ENCODE measurements at regions not wholly inside any gene's neighbourhood (a gene's known extent, or its start where the extent isn't known, plus 50 kb on each side); places are given as distances from the start of the nearest gene placed in this dataset.

DNA sequence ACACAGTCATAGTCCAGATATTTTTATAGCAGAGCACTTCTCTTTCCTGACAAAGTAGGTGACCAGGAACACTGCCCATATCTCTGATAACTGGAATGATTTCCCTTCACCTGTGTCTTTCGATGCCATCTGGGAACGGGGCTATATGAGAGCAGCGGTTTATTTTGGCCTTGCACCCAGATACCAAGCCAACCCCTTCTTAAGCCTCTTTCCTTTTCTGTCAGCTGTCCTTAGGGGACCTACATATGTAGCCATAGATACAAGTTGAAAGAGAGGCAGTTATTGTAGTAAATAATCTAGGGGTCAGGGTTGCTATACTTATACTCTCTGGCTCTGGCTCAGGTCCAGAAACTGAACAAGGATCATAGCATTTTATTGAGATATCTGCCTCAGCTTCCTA is 128.8 kb downstream of the NHLRC3 start:
- no peak for DNase-seq

DNA sequence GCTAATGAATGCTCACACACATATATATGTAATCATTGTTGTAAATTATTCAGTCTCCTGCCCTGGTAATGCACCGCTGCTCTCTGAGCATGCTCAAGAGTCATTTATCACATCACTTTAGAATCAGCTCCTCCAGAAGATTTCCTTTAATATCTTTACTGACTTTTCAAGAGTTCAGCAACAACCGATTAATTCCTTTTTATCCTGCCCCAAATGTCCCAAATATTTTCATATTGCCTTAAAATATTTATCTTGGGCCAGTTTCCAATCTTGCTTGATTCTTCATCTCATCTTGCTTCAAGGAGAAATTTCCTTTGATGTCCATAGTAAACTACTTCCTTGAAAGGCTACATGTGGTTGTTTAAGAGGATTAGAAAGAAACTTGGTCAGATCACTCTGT is 132.5 kb downstream of the NHLRC3 start:
- DNase-seq: no peak

DNA sequence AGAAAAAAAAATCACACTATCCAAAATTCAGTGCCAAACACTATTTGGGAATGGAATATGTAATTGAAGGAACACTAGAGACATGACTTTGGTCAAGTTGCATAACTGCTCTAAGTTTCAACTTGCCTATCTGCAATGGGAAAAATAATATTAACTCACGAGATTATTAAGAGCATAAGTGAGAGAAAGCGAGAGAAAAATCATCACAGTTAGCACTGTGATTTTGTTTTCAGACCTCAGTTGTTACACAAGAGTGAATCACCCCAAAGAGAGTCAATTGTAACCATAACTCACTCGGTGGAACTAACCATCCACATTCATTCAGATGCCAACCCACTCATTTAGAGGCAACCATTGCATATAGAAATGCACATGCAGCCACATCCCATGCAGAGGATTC is 147.1 kb downstream of the NHLRC3 start:
- no peak for DNase-seq

DNA sequence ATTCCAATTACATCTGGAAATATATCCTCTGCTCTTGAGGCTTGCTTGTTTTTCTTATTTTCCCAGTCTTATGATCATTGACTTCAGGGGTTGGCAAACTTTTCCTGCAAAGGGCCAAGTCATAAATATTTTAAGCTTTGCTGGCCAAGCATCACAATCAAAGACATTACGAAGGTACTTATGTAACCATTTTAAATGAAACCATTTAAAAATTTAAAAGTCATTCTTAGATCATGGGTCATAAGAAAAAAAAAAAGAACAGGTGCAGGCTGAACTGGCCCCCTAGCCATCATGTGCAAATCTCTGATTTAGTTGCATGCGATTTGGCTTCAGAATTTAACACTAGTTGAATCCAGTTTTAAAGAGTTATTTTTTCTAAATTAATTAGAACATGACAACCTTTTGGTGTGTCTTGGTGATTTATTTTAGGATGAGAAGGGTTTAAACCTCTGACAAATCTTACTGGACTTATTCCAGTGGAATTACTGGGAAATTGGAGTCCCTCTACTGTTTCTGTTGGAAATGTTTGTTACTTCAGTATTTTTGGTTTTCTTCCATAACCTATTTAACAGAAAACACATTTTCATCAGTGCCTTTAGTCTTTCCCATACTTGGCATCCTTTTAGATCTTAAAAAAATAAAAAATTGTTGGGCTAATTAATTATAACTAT is 148.1 kb downstream of the NHLRC3 start:
- peak; percentile 62 for DNase-seq

DNA sequence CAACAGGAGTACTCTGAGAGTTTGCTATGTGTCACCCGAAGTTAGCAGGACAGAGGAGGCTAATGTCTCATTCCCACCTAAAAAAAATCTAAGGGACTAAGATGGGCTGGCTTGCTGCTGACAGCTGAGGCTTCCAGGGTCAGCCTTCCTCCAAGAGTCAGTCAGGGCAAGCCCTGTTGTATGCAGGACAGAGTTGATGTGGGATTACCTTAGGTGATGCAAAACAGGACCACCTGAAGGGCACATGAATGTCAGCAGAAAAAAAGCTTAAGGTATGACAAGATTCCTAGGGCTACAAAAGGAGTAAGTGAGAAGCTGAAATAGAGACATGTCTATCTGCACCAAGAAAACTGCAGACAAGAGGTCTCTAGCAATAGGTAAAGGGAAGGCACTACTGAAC is 151.5 kb downstream of the NHLRC3 start:
- no peak for DNase-seq

DNA sequence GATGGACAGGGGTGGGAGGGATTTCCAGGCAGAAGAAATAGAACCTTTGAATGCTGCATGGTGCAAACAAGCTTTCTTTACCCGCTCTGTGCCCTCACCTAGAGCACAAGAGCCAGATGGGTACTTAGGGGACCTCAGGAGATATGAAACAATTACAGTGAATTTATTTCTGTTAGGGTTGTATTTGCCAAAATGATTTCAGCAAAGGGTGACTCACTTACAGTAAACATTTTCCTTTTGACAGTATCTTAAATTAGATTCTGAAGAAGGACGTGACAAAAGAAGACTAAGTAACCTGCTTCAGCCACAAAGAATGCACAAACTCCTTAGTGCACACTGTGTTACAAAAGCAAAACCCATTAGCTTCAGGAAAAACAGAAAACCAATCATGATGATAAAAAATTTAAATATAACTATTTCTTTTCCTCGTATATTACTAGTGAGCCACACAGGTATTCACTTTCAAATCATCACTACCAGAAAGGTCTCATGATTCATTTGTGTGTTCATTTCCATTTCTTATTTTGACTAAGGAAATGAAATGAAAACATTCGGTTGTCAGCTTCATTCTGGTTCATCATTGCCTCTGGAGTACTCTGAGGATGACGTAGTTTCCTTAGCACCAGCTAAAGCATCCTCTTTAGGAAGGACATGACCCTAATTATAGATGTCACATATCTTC is 158.8 kb downstream of the NHLRC3 start:
- DNase-seq: no peak

DNA sequence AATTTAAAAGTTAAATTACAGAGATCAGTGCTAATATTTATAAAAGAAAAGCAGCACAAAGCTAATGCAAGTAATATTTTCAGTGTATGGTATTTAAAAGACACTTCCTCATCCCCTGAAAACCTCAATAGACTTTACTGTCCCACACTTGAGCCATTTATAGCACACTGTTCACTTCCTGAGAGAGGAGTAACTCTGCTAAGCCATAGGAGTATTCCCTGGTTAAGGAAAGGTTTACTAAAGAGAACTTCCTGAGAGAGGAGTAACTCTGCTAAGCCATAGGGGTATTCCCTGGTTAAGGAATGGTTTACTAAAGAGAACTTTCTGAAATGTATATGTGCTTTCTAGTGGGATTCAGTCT is 159.4 kb downstream of the NHLRC3 start:
- no peak for DNase-seq

DNA sequence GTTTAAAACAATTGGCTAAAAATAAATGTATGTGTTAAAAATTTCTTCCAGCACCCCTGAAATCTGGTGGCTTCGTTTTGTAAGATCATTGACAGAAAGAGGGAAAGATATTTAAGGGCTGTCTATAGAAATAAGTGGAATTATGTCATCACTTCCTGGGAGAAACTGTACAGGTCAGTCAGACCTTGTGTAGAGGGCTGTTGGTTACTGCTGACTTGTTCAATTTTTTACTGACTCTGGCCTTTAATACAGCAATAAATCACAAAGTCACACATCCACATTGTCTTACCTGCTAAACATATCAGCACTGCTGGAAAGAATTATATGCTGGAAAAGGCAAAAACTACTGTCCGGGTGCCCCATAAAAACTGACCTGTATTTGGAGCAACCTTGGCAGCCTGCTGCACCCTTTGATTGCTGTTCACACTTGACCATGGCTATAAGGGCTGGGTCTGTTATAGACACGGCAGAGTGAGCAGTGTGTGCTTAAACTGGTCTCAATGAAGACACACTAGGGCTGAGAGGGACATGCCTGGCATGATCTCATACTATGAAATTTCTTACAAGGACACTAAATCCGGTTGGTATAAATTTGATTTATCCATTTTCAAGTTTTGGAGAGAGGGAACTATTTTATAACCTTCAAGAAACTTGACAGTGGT is 162.1 kb downstream of the NHLRC3 start:
- no peak for DNase-seq

DNA sequence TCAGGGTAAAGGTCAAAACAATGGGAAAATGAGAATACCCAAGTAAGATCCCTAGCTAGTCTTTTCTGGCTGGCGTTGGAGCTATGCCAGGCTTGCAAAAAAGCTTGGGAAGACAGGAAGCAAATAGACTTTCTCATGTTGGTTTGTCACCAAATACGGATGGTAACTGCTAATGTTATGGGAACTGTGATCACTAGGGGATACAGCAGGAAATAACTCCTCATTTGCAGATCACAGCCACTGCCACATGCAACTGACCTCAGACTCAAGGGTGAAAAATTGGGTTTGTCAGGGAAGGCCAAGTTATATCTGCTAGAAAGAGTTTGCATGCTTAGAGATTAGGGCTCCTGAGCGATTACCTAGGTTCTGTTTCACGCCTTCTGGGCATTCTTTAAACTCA is 162.9 kb downstream of the NHLRC3 start:
- no peak for DNase-seq

DNA sequence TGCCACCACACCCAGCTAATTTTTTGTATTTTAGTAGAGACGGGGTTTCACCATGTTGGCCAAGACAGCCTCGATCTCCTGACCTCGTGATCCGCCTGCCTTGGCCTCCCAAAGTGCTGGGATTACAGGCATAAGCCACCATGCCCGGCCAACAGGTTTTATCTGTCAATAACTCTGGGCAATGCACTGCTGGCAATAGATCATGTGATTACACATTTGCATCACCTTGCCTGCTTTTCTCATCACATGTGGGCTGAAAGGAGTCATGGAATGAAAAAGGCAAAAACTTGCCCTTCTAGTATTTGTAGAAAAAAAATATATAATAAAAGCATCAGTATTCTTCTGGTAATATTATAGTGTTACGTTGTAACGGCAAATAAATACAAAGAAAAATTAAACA is 164.5 kb downstream of the NHLRC3 start:
- DNase-seq: no peak

DNA sequence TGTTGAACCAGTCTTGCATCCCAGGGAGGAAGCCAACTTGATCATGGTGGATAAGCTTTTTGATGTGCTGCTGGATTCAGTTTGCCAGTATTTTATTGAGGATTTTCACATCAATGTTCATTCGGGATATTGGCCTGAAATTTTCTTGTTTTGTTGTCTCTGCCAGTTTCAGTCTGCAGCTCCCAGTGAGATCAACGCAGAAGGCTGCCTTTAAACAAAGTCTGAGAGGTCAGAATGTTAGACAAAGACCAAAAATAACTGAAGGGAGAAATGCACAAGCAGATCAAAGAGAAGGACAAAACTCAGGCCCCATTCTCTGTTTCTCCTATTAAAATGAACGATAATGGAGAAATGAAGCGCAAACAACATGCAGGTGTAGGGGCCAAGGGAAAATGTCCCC is 170.4 kb downstream of the NHLRC3 start:
- DNase-seq: no peak

DNA sequence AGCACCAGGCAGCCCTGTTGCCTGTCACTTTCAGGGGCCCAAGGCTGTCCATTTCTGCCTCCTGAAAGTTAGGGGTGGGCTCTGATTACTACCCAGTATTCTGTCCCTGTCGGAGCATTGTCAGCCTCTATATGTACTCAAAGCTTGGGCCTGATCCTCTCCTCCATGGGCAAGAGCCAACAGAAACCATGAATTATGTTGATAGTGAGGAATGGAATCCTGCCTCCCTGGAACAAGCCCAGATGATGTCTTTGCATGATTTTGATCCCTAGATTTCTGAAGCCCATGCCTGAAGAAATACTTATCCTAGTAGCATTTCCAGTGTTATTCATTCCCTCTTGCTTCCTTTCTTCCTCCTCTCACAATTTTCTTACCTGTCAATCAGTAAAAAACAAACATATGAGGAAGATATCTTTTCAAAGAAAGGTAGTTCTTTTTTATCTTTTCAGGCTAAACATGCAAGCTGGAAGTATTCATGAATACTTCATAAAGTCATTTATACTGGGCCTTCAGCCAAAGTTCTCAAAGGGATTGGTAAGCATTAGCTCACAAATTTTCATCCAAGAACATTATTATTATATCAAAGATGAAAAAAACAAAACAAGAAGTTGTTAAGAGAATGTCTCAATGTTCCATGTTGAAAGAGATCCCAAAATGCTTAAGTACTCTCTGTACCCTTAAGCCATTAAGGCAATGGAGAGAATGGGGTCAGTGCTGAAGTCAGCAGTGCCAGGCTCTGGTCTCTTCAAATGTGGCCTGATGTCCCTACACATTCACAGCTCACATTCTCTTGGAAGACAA is 171.7 kb downstream of the NHLRC3 start:
- peak; percentile 36 for DNase-seq

DNA sequence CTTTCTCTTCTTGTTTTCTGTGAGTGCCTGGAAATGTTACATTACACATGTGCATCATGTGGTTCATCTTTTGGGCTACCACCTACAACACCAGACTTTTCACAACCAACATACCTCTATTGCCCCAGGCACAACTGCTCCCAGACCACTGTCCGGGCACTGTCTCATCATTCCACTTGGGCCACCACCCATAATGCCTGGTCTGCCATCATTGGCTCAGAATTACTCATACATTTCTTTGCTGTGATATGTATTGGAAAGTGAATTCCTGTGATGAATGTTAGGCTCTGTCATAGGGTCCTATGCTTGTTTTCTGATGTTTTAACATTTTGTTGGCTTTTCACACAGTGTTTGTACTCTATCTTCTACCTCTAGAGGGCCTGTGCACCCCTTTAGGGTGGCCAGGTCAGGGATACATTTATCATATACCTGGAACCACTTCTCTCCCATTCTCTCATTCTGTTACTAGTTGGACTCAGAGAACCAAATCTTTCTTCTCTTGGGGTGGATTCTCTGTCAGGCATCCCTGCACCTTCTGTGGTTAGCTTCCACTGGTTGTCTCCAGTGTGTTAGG is 172.8 kb downstream of the NHLRC3 start:
- no peak for DNase-seq

DNA sequence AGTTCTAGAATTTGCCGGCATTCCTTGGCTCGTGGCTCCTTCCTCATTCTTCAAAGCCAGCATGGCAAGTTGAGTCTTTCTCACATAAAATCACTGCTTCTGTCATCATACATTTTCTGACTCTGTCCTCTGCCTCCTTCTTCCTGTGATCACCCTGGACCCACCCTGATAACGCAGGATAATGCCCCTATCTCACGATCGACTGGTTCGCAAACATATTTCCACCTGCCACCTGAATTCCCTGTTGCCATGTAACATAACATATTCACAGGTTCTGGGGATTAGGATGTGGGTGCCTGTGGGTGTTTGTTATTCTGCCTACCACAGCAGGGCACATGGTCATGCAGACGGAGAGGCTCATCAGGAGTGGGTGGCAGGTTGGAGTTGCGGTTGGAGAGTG is 177.7 kb downstream of the NHLRC3 start:
- no peak for DNase-seq

DNA sequence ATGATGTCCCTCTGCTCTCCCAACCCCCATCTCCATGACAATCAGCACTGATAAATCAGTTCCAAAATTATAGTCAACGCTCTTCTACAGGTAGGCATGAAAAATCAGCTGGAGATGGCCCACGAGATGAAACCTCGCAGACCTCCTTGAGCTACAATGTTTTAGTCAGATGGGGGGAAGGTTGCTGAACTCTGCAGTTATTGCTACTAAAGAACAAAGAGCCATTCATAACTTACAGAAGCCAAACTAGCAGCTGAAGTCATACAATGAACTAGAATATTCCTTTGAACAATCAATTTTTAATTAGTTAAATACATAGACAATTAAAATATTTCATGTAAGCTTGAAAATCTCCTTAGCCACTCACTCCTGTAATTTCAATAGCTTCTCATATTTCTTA is 179.2 kb downstream of the NHLRC3 start:
- no peak for DNase-seq

DNA sequence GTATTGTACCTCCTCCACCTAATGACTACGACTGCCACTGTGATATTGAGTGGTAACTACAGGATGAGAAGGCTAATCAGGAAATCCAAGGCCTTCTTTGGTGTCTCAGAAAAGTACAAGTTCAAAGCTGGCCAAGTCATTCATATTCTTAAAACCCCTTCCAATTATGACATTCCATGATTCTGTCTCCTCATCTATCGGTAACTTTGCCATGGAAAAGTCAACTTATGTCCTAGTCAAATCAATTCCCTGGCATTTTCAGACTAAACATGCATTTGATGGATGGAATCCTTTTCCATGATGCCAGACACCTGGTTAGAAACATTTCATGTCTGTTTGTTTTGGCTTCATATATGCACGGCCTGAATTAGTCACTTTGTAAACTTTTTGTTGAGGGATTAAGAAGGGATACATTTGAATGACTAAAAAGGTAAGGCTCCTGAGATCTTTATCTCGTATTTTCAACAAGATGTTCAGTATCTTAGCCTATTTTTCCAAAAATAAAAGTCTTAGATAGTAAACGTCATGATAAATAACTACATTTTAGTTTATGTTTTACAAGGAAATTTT is 186.5 kb downstream of the NHLRC3 start:
- no peak for DNase-seq

DNA sequence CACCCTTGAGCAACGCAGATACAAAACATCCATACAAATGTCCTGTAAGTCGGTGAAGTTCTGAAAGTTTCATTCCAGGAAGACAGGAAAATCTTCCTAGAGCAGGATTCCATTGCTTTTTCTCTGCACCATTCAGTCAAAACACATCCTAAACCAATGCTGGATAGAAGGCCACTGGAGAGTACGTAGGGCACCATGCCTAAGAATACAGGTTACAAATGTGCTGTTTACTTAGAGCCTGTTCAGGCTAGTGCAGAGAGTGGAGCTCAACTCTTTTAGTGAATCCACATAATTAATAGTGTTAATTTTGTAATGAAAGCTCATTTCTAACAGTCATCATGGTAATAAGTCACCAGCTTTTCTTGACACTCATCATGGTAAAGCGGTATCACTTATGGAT is 187.6 kb downstream of the NHLRC3 start:
- DNase-seq: no peak

DNA sequence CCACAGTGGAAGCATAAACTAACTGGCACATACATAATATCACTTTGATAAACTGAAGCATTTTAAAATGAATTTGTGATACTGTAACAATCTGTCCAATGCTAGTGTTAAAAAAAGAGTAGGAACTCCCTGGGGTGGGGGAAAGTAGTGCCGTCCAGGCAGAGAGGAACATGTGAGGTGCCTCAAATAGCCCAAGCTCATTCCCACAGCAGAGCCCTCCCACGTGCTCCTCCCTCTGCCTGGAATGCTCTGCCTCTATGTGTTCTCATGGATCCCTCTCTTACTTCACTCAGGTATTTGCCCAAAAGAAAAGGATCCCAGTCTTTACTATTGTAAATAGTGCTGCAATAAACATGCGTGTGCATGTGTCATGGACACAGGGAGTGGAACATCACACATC is 188.1 kb downstream of the NHLRC3 start:
- no peak for DNase-seq

DNA sequence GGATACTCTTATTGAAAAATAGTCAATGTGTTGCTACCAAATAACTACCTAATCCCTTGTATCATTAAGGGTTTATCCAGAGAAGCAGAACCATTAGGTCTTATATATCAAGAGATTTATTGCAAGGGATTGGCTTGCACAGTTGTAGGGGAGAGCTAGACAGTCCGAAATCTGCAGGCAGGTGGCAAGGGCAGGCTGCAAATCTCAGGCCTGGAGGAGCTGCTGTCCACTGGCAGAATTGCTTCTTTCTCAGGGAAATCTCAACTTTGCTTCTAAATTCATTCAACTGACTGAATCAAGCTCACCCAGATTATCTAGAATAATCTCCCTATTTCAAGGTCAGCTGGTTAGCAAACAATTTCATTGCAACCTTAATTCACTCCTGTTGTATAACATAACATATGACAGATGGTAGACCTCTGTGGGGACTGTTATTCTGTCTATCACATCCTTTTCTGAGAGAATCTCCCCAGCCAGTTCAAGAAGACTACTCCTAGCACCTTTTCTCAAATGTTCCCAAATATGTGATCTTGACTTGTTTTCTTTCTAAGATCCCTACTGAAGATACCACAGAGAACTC is 194.2 kb downstream of the NHLRC3 start:
- no peak for DNase-seq

DNA sequence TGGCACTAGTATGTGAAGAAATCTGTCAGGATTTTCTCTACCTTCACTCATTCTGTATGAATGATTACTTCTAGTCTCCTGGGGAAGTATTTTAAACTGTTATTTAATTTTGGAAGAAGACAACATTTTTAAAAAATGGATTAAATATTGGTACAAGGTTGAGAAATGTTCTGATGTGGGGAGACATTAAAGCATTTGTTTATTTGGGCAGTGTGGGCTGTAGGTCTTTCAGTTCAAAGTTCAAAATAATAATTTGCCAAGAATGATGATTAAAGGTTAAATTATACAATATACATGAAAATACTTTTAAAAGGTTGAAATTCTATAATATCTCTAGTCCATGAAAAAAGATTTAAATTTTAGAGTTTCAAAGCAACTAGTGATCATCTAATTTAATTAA is 194.7 kb downstream of the NHLRC3 start:
- no peak for DNase-seq

DNA sequence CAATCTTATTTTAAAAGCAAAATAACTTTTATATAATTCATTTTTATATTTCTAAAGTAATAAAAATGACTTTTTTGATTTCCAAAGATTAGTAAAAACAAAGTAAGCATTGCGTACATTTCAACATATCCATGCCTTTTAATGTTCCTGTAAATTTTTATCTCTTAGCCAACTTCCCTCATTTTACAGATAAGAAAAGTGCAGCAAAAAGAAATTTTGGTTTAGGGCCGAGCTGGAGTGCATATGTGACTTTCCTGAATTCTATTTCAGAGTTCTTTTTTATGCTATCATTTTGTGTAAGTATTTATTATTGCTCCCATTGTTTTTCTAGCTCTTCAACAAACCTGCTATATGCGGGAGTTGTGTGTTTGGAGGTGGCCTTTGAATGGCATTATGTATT is 195.3 kb downstream of the NHLRC3 start:
- no peak for DNase-seq

DNA sequence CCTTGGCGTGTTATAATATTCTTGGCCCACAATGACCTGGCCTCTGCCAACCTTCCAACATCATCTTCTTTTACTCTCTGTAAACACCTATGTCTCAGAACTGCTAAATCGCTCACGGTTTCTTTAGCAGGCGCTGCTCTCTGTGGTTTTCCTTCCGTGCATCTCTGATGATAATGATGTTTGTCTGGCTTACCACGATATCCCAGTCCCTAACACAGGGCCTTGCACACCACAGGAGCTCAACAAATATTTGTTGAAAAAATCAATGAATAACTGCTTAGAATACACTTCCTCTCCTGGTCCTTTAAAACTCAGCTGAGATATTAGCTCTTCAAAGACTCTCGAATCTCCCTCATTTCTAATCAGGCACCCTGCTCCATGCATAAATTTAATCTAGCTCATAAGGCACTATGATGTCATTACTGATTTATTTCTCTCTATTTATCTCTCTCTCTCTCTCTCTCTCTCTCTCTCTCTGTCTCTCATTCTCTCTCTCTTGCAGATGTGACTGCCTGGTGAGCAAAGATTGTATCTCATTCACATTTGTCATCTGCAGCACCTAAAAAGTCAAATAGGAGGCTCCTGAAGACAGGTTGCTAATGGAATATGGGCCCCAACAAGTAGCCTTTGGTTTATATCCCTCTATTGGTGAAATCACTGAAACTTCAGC is 206.4 kb downstream of the NHLRC3 start:
- no peak for DNase-seq

Measured in hindlimb muscle (tissue), 1 donor.